ENCODE measurements at regions not wholly inside any gene's neighbourhood (a gene's known extent, or its start where the extent isn't known, plus 50 kb on each side); places are given as distances from the start of the nearest gene placed in this dataset.

DNA sequence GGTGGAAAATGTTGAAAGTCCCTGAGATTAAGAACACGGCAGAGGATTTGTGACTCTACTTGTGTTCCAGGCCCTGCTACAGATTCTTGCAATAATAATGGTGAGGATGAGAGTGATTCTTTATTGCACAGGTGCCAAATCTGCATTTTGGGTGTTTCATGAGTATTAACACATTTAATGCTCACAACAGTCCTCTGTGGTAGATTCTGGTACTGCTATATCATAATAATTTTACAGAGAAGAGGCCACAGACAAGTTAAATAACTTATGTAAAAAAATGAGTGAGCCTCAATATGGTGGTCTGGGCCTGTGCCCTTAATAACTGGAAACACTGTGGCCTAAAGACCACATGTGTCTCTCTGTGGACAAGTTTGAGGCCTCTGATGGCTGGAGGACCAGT lies 124.3 kb downstream of the C4orf33 start:
- Histone ChIP-seq H3K9me3 (no peaks in the 10 kb centered on the region), H3K36me3 (no peaks in the 10 kb centered on the region), H3K4me3 (no peak overlapping the region), H3K27me3 (no peaks in the 10 kb centered on the region), H3K27ac (no peak overlapping the region), H3K4me1 (no peaks in the 10 kb centered on the region)
- TF ChIP-seq CTCF (IDR thresholded peaks at IDR 0.05) = no peak
- no peak for TF ChIP-seq POLR2A (IDR thresholded peaks at IDR 0.05)
- no peak for TF ChIP-seq POLR2AphosphoS5 (IDR thresholded peaks at IDR 0.05)
- no peak for TF ChIP-seq EP300 (IDR thresholded peaks at IDR 0.05)
- 90 to 100% methylated on average over 1 of the region's 1 CpG for WGBS, 2 donors (ENCODE audit: low coverage in 1 of 2)
- ATAC-seq = no peak

DNA sequence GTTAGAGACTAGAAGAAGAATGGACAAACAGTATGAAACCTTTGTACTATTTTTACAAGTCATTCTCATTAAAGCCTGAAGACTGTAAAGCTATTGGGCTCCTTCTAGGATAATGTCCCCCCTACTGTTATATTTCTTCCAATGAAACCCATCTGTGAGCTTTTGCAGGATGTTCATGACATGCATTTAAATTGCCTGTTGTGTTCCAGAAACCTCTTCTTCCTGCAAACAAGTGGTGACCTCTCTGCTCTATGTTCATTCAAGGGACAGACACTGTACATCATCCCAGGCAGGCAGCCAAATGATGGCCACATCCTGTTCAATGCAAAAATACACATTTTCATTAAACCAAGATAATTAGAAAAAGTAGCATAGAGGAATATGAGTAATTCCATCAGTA lies 128.0 kb downstream of the C4orf33 start:
- ATAC-seq = no peak
- no peaks in the 10 kb centered on the region for H3K9me3 ChIP-seq
- no peak overlapping the region for H3K27ac ChIP-seq
- no peak overlapping the region for H3K4me3 ChIP-seq
- H3K4me1 ChIP-seq = no peaks in the 10 kb centered on the region
- H3K36me3 ChIP-seq = no peaks in the 10 kb centered on the region
- no peaks in the 10 kb centered on the region for H3K27me3 ChIP-seq
- TF ChIP-seq POLR2AphosphoS5 (IDR thresholded peaks at IDR 0.05) (no peak), CTCF (IDR thresholded peaks at IDR 0.05) (no peak), EP300 (IDR thresholded peaks at IDR 0.05) (no peak), POLR2A (IDR thresholded peaks at IDR 0.05) (no peak)

DNA sequence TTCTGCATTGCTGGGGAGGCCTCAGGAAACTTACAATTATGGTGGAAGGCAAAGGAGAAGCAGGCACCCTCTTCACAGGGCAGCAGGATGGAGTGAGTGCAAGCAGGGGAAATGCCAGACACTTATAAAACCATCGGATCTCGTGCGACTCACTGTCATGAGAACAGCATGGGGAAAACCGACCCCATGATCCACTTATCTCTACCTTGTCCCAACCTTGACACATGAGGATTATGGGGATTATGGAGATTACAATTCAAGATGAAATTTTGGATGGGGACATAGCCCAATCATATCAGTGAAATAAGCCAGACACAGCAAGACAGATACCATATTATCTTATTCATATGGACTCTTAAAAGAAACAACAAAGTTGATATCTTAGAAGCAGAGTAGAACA lies 134.9 kb downstream of the C4orf33 start:
- no peak for ATAC-seq
- WGBS, 2 donors (ENCODE audit: low coverage in 1 of 2) = 64 to 80% methylated on average over 1 to 4 of the region's 4 CpGs
- Histone ChIP-seq H3K4me3 (no peak overlapping the region), H3K27ac (no peak overlapping the region), H3K36me3 (no peaks in the 10 kb centered on the region), H3K9me3 (no peaks in the 10 kb centered on the region), H3K27me3 (no peaks in the 10 kb centered on the region), H3K4me1 (no peaks in the 10 kb centered on the region)
- TF ChIP-seq POLR2A (IDR thresholded peaks at IDR 0.05) = no peak
- TF ChIP-seq POLR2AphosphoS5 (IDR thresholded peaks at IDR 0.05) = no peak
- TF ChIP-seq EP300 (IDR thresholded peaks at IDR 0.05) = no peak
- no peak for TF ChIP-seq CTCF (IDR thresholded peaks at IDR 0.05)

GRCh38 chr4:129231945-129232588 lies 136.1 kb downstream of the C4orf33 start:
- TF ChIP-seq POLR2AphosphoS5 (IDR thresholded peaks at IDR 0.05) (no peak), EP300 (IDR thresholded peaks at IDR 0.05) (no peak), POLR2A (IDR thresholded peaks at IDR 0.05) (no peak), CTCF (IDR thresholded peaks at IDR 0.05) (no peak)
- no peaks in the 10 kb centered on the region for H3K27me3 ChIP-seq
- H3K9me3 ChIP-seq = no peaks in the 10 kb centered on the region
- no peaks in the 10 kb centered on the region for H3K36me3 ChIP-seq
- ATAC-seq = no peak
- H3K4me1 ChIP-seq = no peaks in the 10 kb centered on the region
- H3K27ac ChIP-seq = no peak overlapping the region
- H3K4me3 ChIP-seq = no peak overlapping the region
- WGBS, 2 donors (ENCODE audit: low coverage in 1 of 2) = 53 to 57% methylated on average over 2 of the region's 2 CpGs

GRCh38 chr4:129232589-129233337 lies 136.8 kb downstream of the C4orf33 start:
- H3K36me3 ChIP-seq = no peaks in the 10 kb centered on the region
- ATAC-seq = no peak
- H3K27ac ChIP-seq = no peak overlapping the region
- no peak overlapping the region for H3K4me3 ChIP-seq
- TF ChIP-seq POLR2A (IDR thresholded peaks at IDR 0.05) (no peak), EP300 (IDR thresholded peaks at IDR 0.05) (no peak), CTCF (IDR thresholded peaks at IDR 0.05) (no peak), POLR2AphosphoS5 (IDR thresholded peaks at IDR 0.05) (no peak)
- H3K9me3 ChIP-seq = no peaks in the 10 kb centered on the region
- WGBS, 2 donors (ENCODE audit: low coverage in 1 of 2) = 50 to 52% methylated on average over 2 to 3 of the region's 3 CpGs
- H3K27me3 ChIP-seq = no peaks in the 10 kb centered on the region
- H3K4me1 ChIP-seq = no peaks in the 10 kb centered on the region

All from gastroesophageal sphincter (tissue), 4 donors.